H9 (cell line): ENCODE measurements at regions not wholly inside any gene's neighbourhood (a gene's known extent, or its start where the extent isn't known, plus 50 kb on each side); places are given as distances from the start of the nearest gene placed in this dataset.

Source experiments
- DNase-seq: peaks from one replicate; pipeline ENCODE4 v3.0.0-alpha.2; 2017
- H2AFZ ChIP-seq: one replicate; pipeline ENCODE4 v1.6.1; 2013; ENCODE audit warnings: mild to moderate bottlenecking, low read length, control low read depth, moderate library complexity
- H2AK5ac ChIP-seq: 2 replicates; pipeline ENCODE4 v1.6.1; 2013; ENCODE audit warnings: low read length, control low read depth, mixed read lengths; ENCODE audit not compliant: insufficient read length
- H2BK120ac ChIP-seq: one replicate; pipeline ENCODE4 v1.6.1; 2013; ENCODE audit warnings: low read depth, mild to moderate bottlenecking, low read length, control low read depth, inconsistent platforms; ENCODE audit not compliant: poor library complexity, severe bottlenecking
- H2BK12ac ChIP-seq: 2 replicates; pipeline ENCODE4 v1.6.1; 2013; ENCODE audit warnings: low read length, control low read depth, mixed read lengths, low read depth; ENCODE audit not compliant: insufficient read length
- H2BK15ac ChIP-seq: 2 replicates; pipeline ENCODE4 v1.6.1; 2013; ENCODE audit warnings: low read depth, low read length, control low read depth
- H2BK20ac ChIP-seq: one replicate; pipeline ENCODE4 v1.6.1; 2013; ENCODE audit warnings: low read depth, mild to moderate bottlenecking, low read length, control low read depth, inconsistent platforms; ENCODE audit not compliant: poor library complexity, severe bottlenecking
- H2BK5ac ChIP-seq: 2 replicates; pipeline ENCODE4 v1.6.1; 2013; ENCODE audit warnings: low read length, control low read depth, mixed read lengths; ENCODE audit not compliant: insufficient read length
- H3K14ac ChIP-seq: 2 replicates; pipeline ENCODE4 v1.6.1; 2013; ENCODE audit warnings: low read length, control low read depth; ENCODE audit not compliant: insufficient read depth
- H3K18ac ChIP-seq: 2 replicates; pipeline ENCODE4 v1.6.1; 2013; ENCODE audit warnings: low read depth, mild to moderate bottlenecking, mixed read lengths, low read length, control low read depth; ENCODE audit not compliant: insufficient read length
- H3K23ac ChIP-seq: 2 replicates; pipeline ENCODE4 v1.6.1; 2013; ENCODE audit warnings: low read length, control low read depth, mixed read lengths, low read depth; ENCODE audit not compliant: insufficient read length
- H3K23me2 ChIP-seq: 2 replicates; pipeline ENCODE4 v1.6.1; 2013; ENCODE audit warnings: low read depth, mild to moderate bottlenecking, mixed read lengths, low read length, control low read depth; ENCODE audit not compliant: insufficient read length, poor library complexity, severe bottlenecking
- H3K27ac ChIP-seq: 2 replicates; pipeline ENCODE4 v1.5.1; 2013; ENCODE audit warnings: low read length, control low read depth, mixed read lengths, low read depth; ENCODE audit not compliant: insufficient read length
- H3K27me3 ChIP-seq: 2 replicates; pipeline ENCODE4 v1.6.1; 2013; ENCODE audit warnings: low read length, control low read depth, inconsistent platforms; ENCODE audit not compliant: insufficient read depth
- H3K4ac ChIP-seq: 2 replicates; pipeline ENCODE4 v1.6.1; 2013; ENCODE audit warnings: low read depth, mild to moderate bottlenecking, control low read depth, inconsistent platforms, low read length, moderate library complexity
- H3K4me1 ChIP-seq: 2 replicates; pipeline ENCODE4 v1.6.1; 2013; ENCODE audit warnings: low read length, control low read depth, inconsistent platforms; ENCODE audit not compliant: insufficient read depth
- H3K4me2 ChIP-seq: 2 replicates; pipeline ENCODE4 v1.6.1; 2013; ENCODE audit warnings: low read length, control low read depth, mixed read lengths; ENCODE audit not compliant: insufficient read length, insufficient read depth
- H3K56ac ChIP-seq: 2 replicates; pipeline ENCODE4 v1.6.1; 2013; ENCODE audit warnings: low read depth, mild to moderate bottlenecking, mixed read lengths, low read length, control low read depth; ENCODE audit not compliant: insufficient read length
- H3K79me1 ChIP-seq: 2 replicates; pipeline ENCODE4 v1.6.1; 2013; ENCODE audit warnings: low read depth, mild to moderate bottlenecking, moderate library complexity, low read length, control low read depth, inconsistent platforms; ENCODE audit not compliant: insufficient read depth, poor library complexity, severe bottlenecking
- H3K79me2 ChIP-seq: 2 replicates; pipeline ENCODE4 v1.6.1; 2013; ENCODE audit warnings: low read length, control low read depth, inconsistent platforms; ENCODE audit not compliant: insufficient read depth
- H3K9ac ChIP-seq: 2 replicates; pipeline ENCODE4 v1.6.1; 2013; ENCODE audit warnings: low read length, control low read depth, mixed read lengths; ENCODE audit not compliant: insufficient read length; ENCODE audit errors: extremely low read depth
- H3K9me3 ChIP-seq: one replicate; pipeline ENCODE4 v1.6.1; 2013; ENCODE audit warnings: low read depth, low read length, inconsistent platforms; ENCODE audit not compliant: control insufficient read depth
- H3T11ph ChIP-seq: one replicate; pipeline ENCODE4 v1.6.1; 2013; ENCODE audit warnings: mild to moderate bottlenecking, low read length, control low read depth, inconsistent platforms
- H4K20me1 ChIP-seq: one replicate; pipeline ENCODE4 v1.6.1; 2013; ENCODE audit not compliant: control insufficient read depth, insufficient read length, insufficient read depth
- H4K5ac ChIP-seq: 2 replicates; pipeline ENCODE4 v1.6.1; 2013; ENCODE audit warnings: low read depth, mild to moderate bottlenecking, mixed read lengths, low read length, control low read depth; ENCODE audit not compliant: insufficient read length
- H4K8ac ChIP-seq: replicated peaks from 2 replicates; pipeline ENCODE4 v1.6.1; 2013; ENCODE audit warnings: low read length, control low read depth, mixed read lengths, low read depth; ENCODE audit not compliant: insufficient read length
- H4K91ac ChIP-seq: 2 replicates; pipeline ENCODE4 v1.6.1; 2013; ENCODE audit warnings: low read depth, mild to moderate bottlenecking, moderate library complexity, mixed read lengths, low read length, control low read depth; ENCODE audit not compliant: insufficient read length
- H3K27ac Mint-ChIP-seq, 3 experiments: 2 replicates in 2 of 3; 3 replicates in 1 of 3; pipeline ENCODE4 v1.8.0; 2020 to 2021; ENCODE audit warnings: mixed read lengths in 3 of 3, mild to moderate bottlenecking in 1 of 3, moderate library complexity in 1 of 3
- H3K27me3 Mint-ChIP-seq: 2 replicates; pipeline ENCODE4 v1.8.0; 2021; ENCODE audit warnings: low read depth, mild to moderate bottlenecking, moderate library complexity, mixed read lengths
- H3K36me3 Mint-ChIP-seq, 3 experiments: 2 replicates in 2 of 3; 3 replicates in 1 of 3; pipeline ENCODE4 v1.8.0; 2020 to 2021; ENCODE audit warnings: low read depth in 3 of 3, mixed read lengths in 3 of 3; ENCODE audit not compliant: insufficient read depth in 1 of 3
- H3K4me1 Mint-ChIP-seq, 2 experiments: 2 replicates each; pipeline ENCODE4 v1.8.0; 2020; ENCODE audit warnings: mixed read lengths in 2 of 2
- H3K4me3 Mint-ChIP-seq, 2 experiments: 2 replicates in 1 of 2; 3 replicates in 1 of 2; pipeline ENCODE4 v1.8.0; 2020 to 2021; ENCODE audit warnings: mild to moderate bottlenecking in 2 of 2, mixed read lengths in 2 of 2, moderate library complexity in 1 of 2
- H3K9me3 Mint-ChIP-seq, 2 experiments: 2 replicates in 1 of 2; 3 replicates in 1 of 2; pipeline ENCODE4 v1.8.0; 2020; ENCODE audit warnings: mild to moderate bottlenecking in 2 of 2, mixed read lengths in 2 of 2, moderate library complexity in 1 of 2
- CTCF ChIP-seq: fragments of 200-600 bp; sonication (generic); conservative IDR thresholded peaks from 3 replicates; pipeline ENCODE4 v1.8.0; 2021; ENCODE audit warnings: antibody characterized with exemption, mild to moderate bottlenecking
- WGBS: extraction: QIAGEN DNeasy Blood & Tissue Kit; methylation state at CpG from one replicate; pipeline ENCODE4 v1.1.7; 2013; ENCODE audit warnings: missing lambda C conversion rate, low lambda C conversion rate, mixed read lengths; ENCODE audit not compliant: insufficient read length; ENCODE audit errors: extremely low coverage; 5-methylcytosine and 5-hydroxymethylcytosine counted together

GRCh38 chr7:70947181-70947580, 184.8 kb upstream of the GALNT17 start:
- H2BK5ac ChIP-seq: no peak overlapping the region
- no peak overlapping the region for H3K56ac ChIP-seq
- H2AFZ ChIP-seq: no peak overlapping the region
- H4K8ac ChIP-seq: no peak overlapping the region
- WGBS: no CpG with 5 or more reads among the region's 2 CpGs
- H3K18ac ChIP-seq: no peak overlapping the region
- no peak overlapping the region for H2BK15ac ChIP-seq
- no peak overlapping the region for H3K4ac ChIP-seq
- H3K79me1 ChIP-seq: no peaks in the 10 kb centered on the region
- H3K9me3 ChIP-seq: no peaks in the 10 kb centered on the region
- H3K4me2 ChIP-seq: no peak overlapping the region
- peaks cover 12 to 29% of the 10 kb centered on the region in 2 experiments for H3K9me3 Mint-ChIP-seq
- no peak overlapping the region for H2BK12ac ChIP-seq
- H3K4me1 Mint-ChIP-seq: peaks cover 11 to 12% of the 10 kb centered on the region in 2 experiments
- DNase-seq: no peak
- no peaks in the 10 kb centered on the region for H3K23me2 ChIP-seq
- H3K27ac ChIP-seq: no peak overlapping the region
- no peak overlapping the region for H3K9ac ChIP-seq
- no peak overlapping the region for H2BK120ac ChIP-seq
- H3K23ac ChIP-seq: no peak overlapping the region
- H2BK20ac ChIP-seq: no peak overlapping the region
- H3K27me3 Mint-ChIP-seq: peaks cover 5% of the 10 kb centered on the region
- no peak overlapping the region for H4K91ac ChIP-seq
- H4K5ac ChIP-seq: no peak overlapping the region
- no peak overlapping the region for H3K27ac Mint-ChIP-seq
- H3K4me1 ChIP-seq: peaks cover 2% of the 10 kb centered on the region; the same call in 1 of the 2 replicates
- no peak overlapping the region for H3K4me3 Mint-ChIP-seq
- H3K14ac ChIP-seq: no peak overlapping the region
- no peaks in the 10 kb centered on the region; the same call in 1 of the 2 replicates for H3K27me3 ChIP-seq
- H4K20me1 ChIP-seq: no peaks in the 10 kb centered on the region
- no peak for TF ChIP-seq CTCF
- H2AK5ac ChIP-seq: no peak overlapping the region
- H3T11ph ChIP-seq: no peak overlapping the region
- no peaks in the 10 kb centered on the region for H3K79me2 ChIP-seq
- H3K36me3 Mint-ChIP-seq: peaks cover 18 to 21% (median 19%) of the 10 kb centered on the region in 3 experiments
